ENCODE measurements at regions not wholly inside any gene's neighbourhood (a gene's known extent, or its start where the extent isn't known, plus 50 kb on each side); places are given as distances from the start of the nearest gene placed in this dataset.
"Not testable (repeated sequence)": the region's sequence is repeated elsewhere in the genome, so short reads cannot be mapped to it uniquely, and the experiment has no call there.

- H4K91ac ChIP-seq (ENCODE audit: low read depth, low read length, poor library complexity), result no peak overlapping the region
- H3K27me3 ChIP-seq (ENCODE audit: control insufficient read depth in 3 of 3, insufficient read depth in 3 of 3, low read depth in 1 of 3, low read length in 3 of 3), result peaks cover 0 to 20% (median 10%) of the 10 kb centered on the region in 3 experiments
- WGBS, 2 donors (ENCODE audit: extremely low coverage in 2 of 2, insufficient read length in 2 of 2, insufficient replicate concordance in 1 of 2), result no CpG with 5 or more reads among the region's 3 CpGs
- H2BK12ac ChIP-seq (ENCODE audit: low read length), result no peak overlapping the region
- peak overlapping the region; percentile 57 for H2AK5ac ChIP-seq (ENCODE audit: low read depth, low read length)
- no peak overlapping the region for H3K23ac ChIP-seq (ENCODE audit: low read depth, low read length, poor library complexity)
- H4K8ac ChIP-seq (ENCODE audit: low read depth, low read length), result no peak overlapping the region
- no peaks in the 10 kb centered on the region for H3K79me1 ChIP-seq (ENCODE audit: low read depth, low read length)
- H3K4me1 ChIP-seq (ENCODE audit: control insufficient read depth in 2 of 2, insufficient read depth in 1 of 2, low read depth in 1 of 2, low read length in 2 of 2), result peaks cover 2 to 4% of the 10 kb centered on the region in 2 donors
- no peak overlapping the region for H3K9ac ChIP-seq (ENCODE audit: low read depth, low read length, poor library complexity)
- no peak overlapping the region for H3K4me2 ChIP-seq (ENCODE audit: insufficient read depth, low read length, poor library complexity, severe bottlenecking)
- H3K18ac ChIP-seq (ENCODE audit: low read length), result peak overlapping the region; percentile 24
- H3K9me3 ChIP-seq (replicated peaks in 1 of 2; ENCODE audit: control insufficient read depth in 2 of 2, insufficient read depth in 1 of 2, low read depth in 1 of 2, low read length in 2 of 2), result peaks cover 0 to 7% of the 10 kb centered on the region in 2 donors
- DNase-seq (ENCODE audit: low spot score), result no peak
- no peak overlapping the region for H3K27ac ChIP-seq (replicated peaks; ENCODE audit: low read length)
- H3K14ac ChIP-seq (ENCODE audit: low read length), result no peak overlapping the region
- H2BK120ac ChIP-seq (ENCODE audit: low read depth, low read length), result no peak overlapping the region
- no peak overlapping the region for H2BK5ac ChIP-seq (ENCODE audit: low read length)
- no peak overlapping the region for H3K4me3 ChIP-seq (ENCODE audit: low read length in 2 of 2)
- no peak overlapping the region for H2BK15ac ChIP-seq (ENCODE audit: low read length)
- H2AFZ ChIP-seq (ENCODE audit: low read length), result no peak overlapping the region
- H3K4ac ChIP-seq (ENCODE audit: low read length), result no peak overlapping the region
- no peaks in the 10 kb centered on the region for H3K36me3 ChIP-seq (replicated peaks in 1 of 2; ENCODE audit: control insufficient read depth in 2 of 2, insufficient read depth in 2 of 2, low read length in 2 of 2)
Observed at GRCh38 chr9:89687188-89687587, 82.4 kb downstream of the GADD45G start.

DNA sequence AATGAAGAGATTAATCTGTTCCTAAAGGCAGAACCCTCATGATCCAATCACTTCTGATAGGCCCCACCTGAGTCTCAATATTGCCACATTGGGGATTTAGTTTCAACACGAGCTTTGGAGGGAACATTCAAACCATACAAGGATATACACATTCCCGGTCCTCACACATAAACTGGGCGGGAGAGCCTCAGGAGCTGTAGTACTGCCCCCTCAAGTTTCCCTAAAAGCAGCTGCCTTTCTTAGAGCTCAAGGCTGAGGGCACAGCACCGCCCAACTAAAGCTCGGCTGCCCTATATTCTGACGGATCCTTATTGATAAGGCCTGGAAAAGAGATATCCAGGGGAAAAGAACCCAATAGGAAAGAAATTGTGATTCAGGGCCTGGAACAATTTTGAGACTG is 83.0 kb downstream of the GADD45G start:
- WGBS, 2 donors (ENCODE audit: extremely low coverage in 2 of 2, insufficient read length in 2 of 2, insufficient replicate concordance in 1 of 2), result no CpG with 5 or more reads among the region's 6 CpGs
- no peak overlapping the region for H2AFZ ChIP-seq (ENCODE audit: low read length)
- no peak overlapping the region for H4K8ac ChIP-seq (ENCODE audit: low read depth, low read length)
- H3K4me1 ChIP-seq (ENCODE audit: control insufficient read depth in 2 of 2, insufficient read depth in 1 of 2, low read depth in 1 of 2, low read length in 2 of 2), result peaks cover 2 to 4% of the 10 kb centered on the region in 2 donors
- no peak overlapping the region for H2AK5ac ChIP-seq (ENCODE audit: low read depth, low read length)
- H3K23ac ChIP-seq (ENCODE audit: low read depth, low read length, poor library complexity), result no peak overlapping the region
- no peaks in the 10 kb centered on the region for H3K79me1 ChIP-seq (ENCODE audit: low read depth, low read length)
- no peak overlapping the region for H2BK120ac ChIP-seq (ENCODE audit: low read depth, low read length)
- H3K4ac ChIP-seq (ENCODE audit: low read length), result no peak overlapping the region
- H3K9me3 ChIP-seq (replicated peaks in 1 of 2; ENCODE audit: control insufficient read depth in 2 of 2, insufficient read depth in 1 of 2, low read depth in 1 of 2, low read length in 2 of 2), result peaks cover 0 to 7% of the 10 kb centered on the region in 2 donors
- no peak overlapping the region for H2BK12ac ChIP-seq (ENCODE audit: low read length)
- no peak overlapping the region for H2BK15ac ChIP-seq (ENCODE audit: low read length)
- no peak overlapping the region for H3K27ac ChIP-seq (replicated peaks; ENCODE audit: low read length)
- DNase-seq (ENCODE audit: low spot score), result no peak
- no peaks in the 10 kb centered on the region for H3K36me3 ChIP-seq (replicated peaks in 1 of 2; ENCODE audit: control insufficient read depth in 2 of 2, insufficient read depth in 2 of 2, low read length in 2 of 2)
- no peak overlapping the region for H4K91ac ChIP-seq (ENCODE audit: low read depth, low read length, poor library complexity)
- H3K4me2 ChIP-seq (ENCODE audit: insufficient read depth, low read length, poor library complexity, severe bottlenecking), result no peak overlapping the region
- H3K4me3 ChIP-seq (ENCODE audit: low read length in 2 of 2), result no peak overlapping the region
- H3K18ac ChIP-seq (ENCODE audit: low read length), result no peak overlapping the region
- H3K27me3 ChIP-seq (ENCODE audit: control insufficient read depth in 3 of 3, insufficient read depth in 3 of 3, low read depth in 1 of 3, low read length in 3 of 3), result peaks cover 0 to 21% (median 10%) of the 10 kb centered on the region in 3 experiments
- H2BK5ac ChIP-seq (ENCODE audit: low read length), result no peak overlapping the region
- H3K14ac ChIP-seq (ENCODE audit: low read length), result no peak overlapping the region
- no peak overlapping the region for H3K9ac ChIP-seq (ENCODE audit: low read depth, low read length, poor library complexity)

DNA sequence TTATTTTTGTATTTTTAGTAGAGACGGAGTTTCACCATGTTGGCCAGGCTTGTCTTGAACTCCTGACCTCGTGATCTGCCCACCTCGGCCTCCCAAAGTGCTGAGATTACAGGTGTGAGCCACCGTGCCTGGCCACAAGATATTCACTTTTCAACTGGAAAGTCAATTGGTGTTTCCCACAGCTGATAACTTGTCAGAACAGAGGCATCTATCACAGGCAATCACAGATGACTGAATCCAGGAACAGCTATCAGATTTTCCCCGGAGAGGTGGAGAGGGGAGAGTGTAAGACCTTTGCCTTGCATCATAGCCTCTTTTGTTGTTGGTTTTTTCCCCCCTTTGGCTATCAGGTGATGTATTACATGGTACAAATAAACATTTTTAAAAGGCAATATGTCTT is 84.5 kb downstream of the GADD45G start:
- not testable (repeated sequence) for H2BK5ac ChIP-seq (ENCODE audit: low read length); H2BK15ac ChIP-seq (ENCODE audit: low read length); H2BK12ac ChIP-seq (ENCODE audit: low read length); H3K4me2 ChIP-seq (ENCODE audit: insufficient read depth, low read length, poor library complexity, severe bottlenecking); H3K4me1 ChIP-seq (ENCODE audit: control insufficient read depth in 2 of 2, insufficient read depth in 1 of 2, low read depth in 1 of 2, low read length in 2 of 2); H2AK5ac ChIP-seq (ENCODE audit: low read depth, low read length); H3K9me3 ChIP-seq (replicated peaks in 1 of 2; ENCODE audit: control insufficient read depth in 2 of 2, insufficient read depth in 1 of 2, low read depth in 1 of 2, low read length in 2 of 2); H3K79me1 ChIP-seq (ENCODE audit: low read depth, low read length); H3K4ac ChIP-seq (ENCODE audit: low read length); H4K8ac ChIP-seq (ENCODE audit: low read depth, low read length); H4K91ac ChIP-seq (ENCODE audit: low read depth, low read length, poor library complexity); H3K14ac ChIP-seq (ENCODE audit: low read length); H2BK120ac ChIP-seq (ENCODE audit: low read depth, low read length); H3K4me3 ChIP-seq (ENCODE audit: low read length in 2 of 2); DNase-seq (ENCODE audit: low spot score); H3K9ac ChIP-seq (ENCODE audit: low read depth, low read length, poor library complexity); H3K23ac ChIP-seq (ENCODE audit: low read depth, low read length, poor library complexity); H3K18ac ChIP-seq (ENCODE audit: low read length); H3K27ac ChIP-seq (replicated peaks; ENCODE audit: low read length); H3K36me3 ChIP-seq (replicated peaks in 1 of 2; ENCODE audit: control insufficient read depth in 2 of 2, insufficient read depth in 2 of 2, low read length in 2 of 2); H2AFZ ChIP-seq (ENCODE audit: low read length)
- no CpG with 5 or more reads among the region's 5 CpGs for WGBS, 2 donors (ENCODE audit: extremely low coverage in 2 of 2, insufficient read length in 2 of 2, insufficient replicate concordance in 1 of 2)
- peaks cover 0 to 21% (median 12%) of the 10 kb centered on the region in 3 experiments for H3K27me3 ChIP-seq (ENCODE audit: control insufficient read depth in 3 of 3, insufficient read depth in 3 of 3, low read depth in 1 of 3, low read length in 3 of 3)

GRCh38 chr9:89690334-89690912 is 85.6 kb downstream of the GADD45G start:
- H3K23ac ChIP-seq (ENCODE audit: low read depth, low read length, poor library complexity), result no peak overlapping the region
- no peak overlapping the region for H3K4me2 ChIP-seq (ENCODE audit: insufficient read depth, low read length, poor library complexity, severe bottlenecking)
- no peaks in the 10 kb centered on the region for H3K36me3 ChIP-seq (replicated peaks in 1 of 2; ENCODE audit: control insufficient read depth in 2 of 2, insufficient read depth in 2 of 2, low read length in 2 of 2)
- H3K4me3 ChIP-seq (ENCODE audit: low read length in 2 of 2), result no peak overlapping the region
- H2BK5ac ChIP-seq (ENCODE audit: low read length), result no peak overlapping the region
- no peak overlapping the region for H3K4ac ChIP-seq (ENCODE audit: low read length)
- H4K91ac ChIP-seq (ENCODE audit: low read depth, low read length, poor library complexity), result no peak overlapping the region
- no peak overlapping the region for H3K18ac ChIP-seq (ENCODE audit: low read length)
- H3K9ac ChIP-seq (ENCODE audit: low read depth, low read length, poor library complexity), result no peak overlapping the region
- no peak overlapping the region for H2AFZ ChIP-seq (ENCODE audit: low read length)
- no peak overlapping the region for H2BK15ac ChIP-seq (ENCODE audit: low read length)
- H3K14ac ChIP-seq (ENCODE audit: low read length), result no peak overlapping the region
- H3K27ac ChIP-seq (replicated peaks; ENCODE audit: low read length), result no peak overlapping the region
- WGBS, 2 donors (ENCODE audit: extremely low coverage in 2 of 2, insufficient read length in 2 of 2, insufficient replicate concordance in 1 of 2), result no CpG with 5 or more reads among the region's 3 CpGs
- DNase-seq (ENCODE audit: low spot score), result no peak
- peaks cover 3 to 7% of the 10 kb centered on the region in 2 donors for H3K4me1 ChIP-seq (ENCODE audit: control insufficient read depth in 2 of 2, insufficient read depth in 1 of 2, low read depth in 1 of 2, low read length in 2 of 2)
- no peak overlapping the region for H4K8ac ChIP-seq (ENCODE audit: low read depth, low read length)
- H3K9me3 ChIP-seq (replicated peaks in 1 of 2; ENCODE audit: control insufficient read depth in 2 of 2, insufficient read depth in 1 of 2, low read depth in 1 of 2, low read length in 2 of 2), result no peaks in the 10 kb centered on the region
- no peak overlapping the region for H2BK12ac ChIP-seq (ENCODE audit: low read length)
- H2AK5ac ChIP-seq (ENCODE audit: low read depth, low read length), result no peak overlapping the region
- H2BK120ac ChIP-seq (ENCODE audit: low read depth, low read length), result no peak overlapping the region
- H3K79me1 ChIP-seq (ENCODE audit: low read depth, low read length), result no peaks in the 10 kb centered on the region
- H3K27me3 ChIP-seq (ENCODE audit: control insufficient read depth in 3 of 3, insufficient read depth in 3 of 3, low read depth in 1 of 3, low read length in 3 of 3), result peaks cover 0 to 20% (median 11%) of the 10 kb centered on the region in 3 experiments

Data from neuronal stem cell (in vitro differentiated cells).